Loucy (cell line): ENCODE measurements at regions not wholly inside any gene's neighbourhood (a gene's known extent, or its start where the extent isn't known, plus 50 kb on each side); places are given as distances from the start of the nearest gene placed in this dataset.

Experiments
- H2AFZ ChIP-seq: fragments of 200-600 bp; sonication (generic); 2 replicates; pipeline ENCODE4 v1.6.0; 2016; ENCODE audit warnings: antibody characterized with exemption, mild to moderate bottlenecking, low read length, moderate library complexity
- H3F3A ChIP-seq: fragments of 200-600 bp; 2 replicates; pipeline ENCODE4 v1.6.0; 2016; ENCODE audit warnings: antibody characterized with exemption, low read depth, mild to moderate bottlenecking
- H3K27me3 ChIP-seq: fragments of 200-600 bp; sonication (generic); 2 replicates; pipeline ENCODE4 v1.6.1; 2014; ENCODE audit warnings: low read length, mild to moderate bottlenecking; ENCODE audit not compliant: insufficient read depth, poor library complexity, severe bottlenecking
- H3K36me3 ChIP-seq: fragments of 200-600 bp; sonication (generic); 2 replicates; pipeline ENCODE4 v1.6.1; 2016; ENCODE audit warnings: low read length; ENCODE audit not compliant: insufficient read depth
- H3K4me1 ChIP-seq: fragments of 200-600 bp; sonication (generic); 2 replicates; pipeline ENCODE4 v1.5.1; 2014; ENCODE audit warnings: low read length, mild to moderate bottlenecking; ENCODE audit not compliant: insufficient read depth, poor library complexity, severe bottlenecking
- H3K4me2 ChIP-seq: fragments of 200-600 bp; sonication (generic); 2 replicates; pipeline ENCODE4 v1.6.0; 2014; ENCODE audit warnings: antibody characterized with exemption, low read length, low read depth, mild to moderate bottlenecking; ENCODE audit not compliant: poor library complexity, severe bottlenecking
- H3K4me3 ChIP-seq: fragments of 200-600 bp; sonication (generic); 2 replicates; pipeline ENCODE4 v1.5.1; 2014; ENCODE audit warnings: low read length, mild to moderate bottlenecking, mixed read lengths; ENCODE audit not compliant: poor library complexity, severe bottlenecking
- H3K79me2 ChIP-seq: fragments of 200-600 bp; sonication (generic); 2 replicates; pipeline ENCODE4 v1.6.1; 2014; ENCODE audit warnings: low read length; ENCODE audit not compliant: insufficient read depth
- H3K9ac ChIP-seq: fragments of 200-600 bp; sonication (generic); 2 replicates; pipeline ENCODE4 v1.6.0; 2014; ENCODE audit warnings: mild to moderate bottlenecking, low read depth, low read length, moderate library complexity; ENCODE audit not compliant: poor library complexity, severe bottlenecking
- H3K9me2 ChIP-seq: fragments of 200-600 bp; sonication (generic); replicated peaks from 2 replicates; pipeline ENCODE4 v1.6.1; 2016; ENCODE audit warnings: low read depth, low read length, mixed read lengths
- H3K9me3 ChIP-seq: fragments of 200-600 bp; sonication (generic); 2 replicates; pipeline ENCODE4 v1.6.1; 2014; ENCODE audit warnings: mild to moderate bottlenecking, antibody characterized with exemption, low read length, low read depth; ENCODE audit not compliant: insufficient read depth
- H4K20me1 ChIP-seq: fragments of 200-600 bp; sonication (generic); 2 replicates; pipeline ENCODE4 v1.6.0; 2014; ENCODE audit warnings: antibody characterized with exemption, low read length, mild to moderate bottlenecking; ENCODE audit not compliant: insufficient read depth, poor library complexity, severe bottlenecking
- CTCF ChIP-seq: fragments of 200-600 bp; sonication (generic); conservative IDR thresholded peaks from 2 replicates; pipeline ENCODE4 v1.5.1; 2014; ENCODE audit warnings: mild to moderate bottlenecking, antibody characterized with exemption, low read length
- EZH2phosphoT487 ChIP-seq: fragments of 200-600 bp; IDR thresholded peaks from 2 replicates; pipeline ENCODE4 v1.6.1; 2018; ENCODE audit warnings: antibody characterized with exemption, mild to moderate bottlenecking, moderate library complexity, borderline replicate concordance

GRCh38 chr14:53430870-53431269 is 277.7 kb upstream of the DDHD1 start:
- Histone ChIP-seq H3K4me3 (no peak overlapping the region), H3K9me3 (no peaks in the 10 kb centered on the region), H3K79me2 (no peaks in the 10 kb centered on the region), H3K36me3 (no peaks in the 10 kb centered on the region), H4K20me1 (no peaks in the 10 kb centered on the region), H3K4me1 (no peaks in the 10 kb centered on the region), H3K9ac (no peak overlapping the region), H3K9me2 (no peaks in the 10 kb centered on the region), H3K27me3 (no peaks in the 10 kb centered on the region), H2AFZ (no peak overlapping the region), H3K4me2 (no peak overlapping the region), H3F3A (no peaks in the 10 kb centered on the region)
- no peak for TF ChIP-seq EZH2phosphoT487
- TF ChIP-seq CTCF, result no peak

- no peaks in the 10 kb centered on the region for H3K9me3 ChIP-seq
- no peaks in the 10 kb centered on the region for H3K79me2 ChIP-seq
These were observed 259.9 kb upstream of the DDHD1 start for GRCh38 chr14:53412819-53413675.

GRCh38 chr14:53411125-53411524 is 258.0 kb upstream of the DDHD1 start:
- no peaks in the 10 kb centered on the region for H3K4me1 ChIP-seq
- H3K4me3 ChIP-seq, result no peak overlapping the region
- H3K9ac ChIP-seq, result no peak overlapping the region
- TF ChIP-seq CTCF (no peak), EZH2phosphoT487 (no peak)
- H3K9me3 ChIP-seq, result no peaks in the 10 kb centered on the region
- H3K36me3 ChIP-seq, result no peaks in the 10 kb centered on the region
- H3F3A ChIP-seq, result no peaks in the 10 kb centered on the region
- no peaks in the 10 kb centered on the region for H3K9me2 ChIP-seq
- H3K27me3 ChIP-seq, result no peaks in the 10 kb centered on the region
- no peak overlapping the region for H3K4me2 ChIP-seq
- no peak overlapping the region for H2AFZ ChIP-seq
- H3K79me2 ChIP-seq, result no peaks in the 10 kb centered on the region
- H4K20me1 ChIP-seq, result no peaks in the 10 kb centered on the region

More at GRCh38 chr14:53412819-53413675, 259.9 kb upstream of the DDHD1 start:
- H2AFZ ChIP-seq, result no peak overlapping the region
- H3K27me3 ChIP-seq, result no peaks in the 10 kb centered on the region
- H3K4me3 ChIP-seq, result no peak overlapping the region
- H3K9me2 ChIP-seq, result no peaks in the 10 kb centered on the region
- H3K4me1 ChIP-seq, result no peaks in the 10 kb centered on the region
- H4K20me1 ChIP-seq, result no peaks in the 10 kb centered on the region
- no peak overlapping the region for H3K4me2 ChIP-seq
- no peaks in the 10 kb centered on the region for H3K36me3 ChIP-seq
- H3K9ac ChIP-seq, result no peak overlapping the region
- no peaks in the 10 kb centered on the region for H3F3A ChIP-seq
- peak; percentile 76 for TF ChIP-seq CTCF
- no peak for TF ChIP-seq EZH2phosphoT487
